OCI-LY3 (cell line): ENCODE measurements at regions not wholly inside any gene's neighbourhood (a gene's known extent, or its start where the extent isn't known, plus 50 kb on each side); places are given as distances from the start of the nearest gene placed in this dataset.

Experiments
- H2AFZ ChIP-seq: fragments of 200-600, 300-600 bp; shearing (Covaris generic); 2 replicates; pipeline ENCODE4 v1.6.0; 2014; ENCODE audit warnings: antibody characterized with exemption, low read depth, low read length
- H3K27ac ChIP-seq: fragments of 200-600, 300-600 bp; sonication (generic); 2 replicates; pipeline ENCODE4 v1.5.1; 2014; ENCODE audit warnings: mild to moderate bottlenecking, low read length, moderate library complexity, mixed read lengths
- H3K27me3 ChIP-seq: fragments of 200-600, 300-600 bp; sonication (generic); 2 replicates; pipeline ENCODE4 v1.6.1; 2014; ENCODE audit warnings: low read depth, low read length, mixed read lengths
- H3K36me3 ChIP-seq: fragments of 200-600, 300-600 bp; sonication (generic); replicated peaks from 2 replicates; pipeline ENCODE3; 2014; ENCODE audit warnings: low read depth, low read length, mixed read lengths
- H3K4me1 ChIP-seq: fragments of 300-600, 200-600 bp; sonication (generic); 2 replicates; pipeline ENCODE4 v1.6.1; 2014; ENCODE audit warnings: low read length, mixed read lengths
- H3K4me2 ChIP-seq: fragments of 200-600, 300-600 bp; sonication (generic); 2 replicates; pipeline ENCODE4 v1.6.1; 2014; ENCODE audit warnings: low read length, mixed read lengths
- H3K4me3 ChIP-seq: fragments of 300-600, 200-600 bp; sonication (generic); 2 replicates; pipeline ENCODE4 v1.5.1; 2014; ENCODE audit warnings: antibody characterized with exemption, mild to moderate bottlenecking, low read length, moderate library complexity
- H3K79me2 ChIP-seq: fragments of 300-600, 200-600 bp; shearing (Covaris generic); 2 replicates; pipeline ENCODE4 v1.6.1; 2014; ENCODE audit warnings: mild to moderate bottlenecking, low read length, mixed read lengths
- H3K9ac ChIP-seq: fragments of 300-600, 200-600 bp; shearing (Covaris generic); 2 replicates; pipeline ENCODE4 v1.6.0; 2014; ENCODE audit warnings: mild to moderate bottlenecking, low read length, moderate library complexity
- H3K9me3 ChIP-seq: fragments of 200-600, 300-600 bp; shearing (Covaris generic); 2 replicates; pipeline ENCODE4 v1.6.1; 2014; ENCODE audit warnings: low read length, mixed read lengths; ENCODE audit not compliant: insufficient read depth
- H4K20me1 ChIP-seq: fragments of 200-600, 300-600 bp; sonication (generic); 2 replicates; pipeline ENCODE4 v1.6.1; 2016; ENCODE audit warnings: low read length, mixed read lengths; ENCODE audit not compliant: insufficient read depth
- EZH2phosphoT487 ChIP-seq: fragments of 200-600 bp; shearing (Covaris generic); IDR thresholded peaks from 2 replicates; pipeline ENCODE4 v1.6.1; 2018; ENCODE audit warnings: antibody characterized with exemption, mixed run types, low read depth
- TF ChIP-seq, protein P1 (sequence below): fragments of 200-600, 300-600 bp; sonication (generic); IDR thresholded peaks from 2 replicates; pipeline ENCODE4 v1.5.1; 2014; ENCODE audit warnings: antibody characterized with exemption, low read length, low read depth

DNA sequence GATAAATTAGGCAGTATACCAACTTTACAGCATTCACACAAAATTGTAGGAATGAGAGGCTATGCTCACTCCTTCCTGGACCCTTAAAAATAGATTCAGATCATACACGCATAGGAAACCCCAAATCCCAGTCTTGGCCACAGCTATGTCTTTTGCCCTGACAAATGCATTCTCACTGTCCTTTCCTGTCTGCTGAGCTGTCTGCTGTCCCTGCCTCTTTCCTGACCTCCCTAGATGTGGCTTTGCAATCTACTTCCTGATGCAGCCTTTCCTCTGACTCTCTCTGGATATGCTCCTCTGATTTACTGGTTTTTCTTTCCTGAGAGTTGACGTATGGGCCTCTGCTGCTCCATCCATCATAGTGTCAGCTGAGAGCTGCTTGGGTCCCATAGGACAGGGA, 59.8 kb upstream of the SLC35F3 start:
- Histone ChIP-seq H3K36me3 (no peaks in the 10 kb centered on the region), H3K4me2 (no peak overlapping the region), H3K27me3 (0 out of 2 replicates have a peak, but pooled peaks cover 3% of the 10 kb centered on the region), H2AFZ (no peak overlapping the region), H3K79me2 (no peaks in the 10 kb centered on the region), H3K4me3 (no peak overlapping the region), H3K9ac (no peak overlapping the region), H3K27ac (no peak overlapping the region), H3K9me3 (no peaks in the 10 kb centered on the region), H4K20me1 (no peaks in the 10 kb centered on the region), H3K4me1 (no peaks in the 10 kb centered on the region)
- TF ChIP-seq, protein P1, sequence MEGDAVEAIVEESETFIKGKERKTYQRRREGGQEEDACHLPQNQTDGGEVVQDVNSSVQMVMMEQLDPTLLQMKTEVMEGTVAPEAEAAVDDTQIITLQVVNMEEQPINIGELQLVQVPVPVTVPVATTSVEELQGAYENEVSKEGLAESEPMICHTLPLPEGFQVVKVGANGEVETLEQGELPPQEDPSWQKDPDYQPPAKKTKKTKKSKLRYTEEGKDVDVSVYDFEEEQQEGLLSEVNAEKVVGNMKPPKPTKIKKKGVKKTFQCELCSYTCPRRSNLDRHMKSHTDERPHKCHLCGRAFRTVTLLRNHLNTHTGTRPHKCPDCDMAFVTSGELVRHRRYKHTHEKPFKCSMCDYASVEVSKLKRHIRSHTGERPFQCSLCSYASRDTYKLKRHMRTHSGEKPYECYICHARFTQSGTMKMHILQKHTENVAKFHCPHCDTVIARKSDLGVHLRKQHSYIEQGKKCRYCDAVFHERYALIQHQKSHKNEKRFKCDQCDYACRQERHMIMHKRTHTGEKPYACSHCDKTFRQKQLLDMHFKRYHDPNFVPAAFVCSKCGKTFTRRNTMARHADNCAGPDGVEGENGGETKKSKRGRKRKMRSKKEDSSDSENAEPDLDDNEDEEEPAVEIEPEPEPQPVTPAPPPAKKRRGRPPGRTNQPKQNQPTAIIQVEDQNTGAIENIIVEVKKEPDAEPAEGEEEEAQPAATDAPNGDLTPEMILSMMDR, result no peak
- TF ChIP-seq EZH2phosphoT487, result no peak
